Daoy (cell line): ENCODE measurements at regions not wholly inside any gene's neighbourhood (a gene's known extent, or its start where the extent isn't known, plus 50 kb on each side); places are given as distances from the start of the nearest gene placed in this dataset.
"Not testable (repeated sequence)": the region's sequence is repeated elsewhere in the genome, so short reads cannot be mapped to it uniquely, and the experiment has no call there.

Source experiments
- DNase-seq: peaks from one replicate; pipeline ENCODE4 v3.0.0-alpha.2; 2015; ENCODE audit warnings: low read depth

DNA sequence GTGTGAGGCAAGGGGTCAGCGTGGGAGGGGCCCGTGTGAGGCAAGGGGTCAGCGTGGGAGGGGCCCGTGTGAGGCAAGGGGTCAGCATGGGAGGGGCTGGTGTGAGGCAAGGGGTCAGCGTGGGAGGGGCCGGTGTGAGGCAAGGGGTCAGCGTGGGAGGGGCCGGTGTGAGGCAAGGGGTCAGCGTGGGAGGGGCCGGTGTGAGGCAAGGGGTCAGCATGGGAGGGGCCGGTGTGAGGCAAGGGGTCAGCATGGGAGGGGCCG lies 119.2 kb downstream of the SEPTIN14 start:
- DNase-seq = not testable (repeated sequence)

GRCh38 chr7:55742651-55743453 lies 119.7 kb downstream of the SEPTIN14 start:
- DNase-seq = not testable (repeated sequence)

GRCh38 chr7:55741721-55742631 lies 120.6 kb downstream of the SEPTIN14 start:
- DNase-seq = not testable (repeated sequence)

- DNase-seq = not testable (repeated sequence)
These were observed 121.8 kb downstream of the SEPTIN14 start for GRCh38 chr7:55740633-55741250.

DNA sequence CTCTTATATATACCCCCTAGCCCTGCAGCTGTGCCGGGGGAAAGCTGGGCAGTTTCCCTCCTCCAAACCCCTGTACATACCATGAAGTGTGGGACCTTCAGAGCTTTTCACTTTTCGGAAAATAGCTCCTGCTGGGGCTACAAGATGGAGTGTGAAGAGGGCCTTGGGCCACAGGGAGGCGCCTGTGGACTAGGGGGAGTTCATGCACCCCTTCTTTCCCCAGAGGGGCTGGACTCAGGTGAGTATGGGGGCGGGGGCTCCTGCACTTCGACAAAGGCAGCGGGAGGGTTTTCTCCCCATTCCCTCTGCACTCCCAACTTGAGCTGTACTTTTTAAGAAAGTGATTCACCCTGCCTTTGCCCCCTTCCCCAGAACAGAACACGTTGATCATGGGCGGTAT lies 122.5 kb downstream of the SEPTIN14 start:
- DNase-seq = not testable (repeated sequence)

- DNase-seq = not testable (repeated sequence)
These were observed 125.8 kb downstream of the SEPTIN14 start for GRCh38 chr7:55736641-55737221.

DNA sequence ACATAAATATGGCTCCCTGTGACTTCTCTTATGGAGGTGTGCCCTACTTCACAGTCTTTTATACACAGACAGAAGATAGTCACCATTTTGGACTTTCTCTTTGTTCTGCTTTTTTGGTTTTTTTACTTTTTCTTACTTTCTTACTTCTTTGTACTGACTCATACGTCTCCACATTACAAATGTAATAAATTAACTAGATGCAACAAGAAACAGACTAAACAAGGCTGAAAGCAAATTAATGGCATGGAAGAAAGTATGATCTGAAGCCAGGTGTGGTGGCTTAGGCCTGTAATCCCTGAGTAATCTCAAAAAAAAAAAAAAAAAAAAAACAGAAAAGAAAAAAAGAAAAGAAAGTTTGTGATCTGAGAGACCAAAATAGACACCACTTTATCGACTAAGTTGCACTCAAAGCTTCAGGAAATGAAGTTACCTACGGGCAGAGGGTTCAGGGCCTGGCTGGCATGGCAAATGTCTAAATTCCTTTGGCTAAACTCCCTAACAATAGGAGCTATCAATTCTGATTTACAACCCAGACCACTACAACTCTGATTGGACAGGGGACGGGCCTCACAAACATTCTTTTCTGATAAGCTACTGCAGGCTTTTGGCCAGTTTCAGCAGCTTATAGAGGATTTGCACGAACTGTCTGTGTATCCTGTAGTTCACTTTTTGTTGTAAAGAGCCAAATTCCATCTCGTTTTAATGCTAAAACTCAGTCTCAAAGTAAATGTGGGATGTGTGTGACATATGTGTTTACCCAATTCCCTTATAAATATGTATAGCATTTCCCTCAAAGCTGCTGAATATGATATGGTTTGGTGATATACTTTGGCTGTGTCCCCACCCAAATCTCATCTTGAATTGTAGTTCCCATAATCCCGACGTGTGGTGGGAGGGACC lies 129.1 kb downstream of the SEPTIN14 start:
- DNase-seq = no peak

DNA sequence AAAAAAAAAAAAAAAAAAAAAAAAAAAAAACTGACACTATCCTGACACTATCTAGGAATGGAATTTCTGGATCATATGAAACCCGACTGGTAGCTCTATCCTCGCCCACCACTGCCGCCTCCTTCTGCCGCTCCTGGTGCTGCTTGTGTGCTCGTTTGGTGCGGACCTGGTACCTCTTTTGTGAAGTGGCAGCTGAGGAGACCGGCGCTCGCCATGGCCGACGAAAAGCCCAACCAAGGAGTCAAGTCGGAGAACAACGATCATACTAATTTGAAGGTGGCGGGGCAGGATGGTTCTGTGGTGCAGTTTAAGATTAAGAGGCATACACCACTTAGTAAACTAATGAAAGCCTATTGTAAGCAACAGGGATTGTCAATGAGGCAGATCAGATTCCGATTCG lies 130.6 kb downstream of the SEPTIN14 start:
- no peak for DNase-seq

DNA sequence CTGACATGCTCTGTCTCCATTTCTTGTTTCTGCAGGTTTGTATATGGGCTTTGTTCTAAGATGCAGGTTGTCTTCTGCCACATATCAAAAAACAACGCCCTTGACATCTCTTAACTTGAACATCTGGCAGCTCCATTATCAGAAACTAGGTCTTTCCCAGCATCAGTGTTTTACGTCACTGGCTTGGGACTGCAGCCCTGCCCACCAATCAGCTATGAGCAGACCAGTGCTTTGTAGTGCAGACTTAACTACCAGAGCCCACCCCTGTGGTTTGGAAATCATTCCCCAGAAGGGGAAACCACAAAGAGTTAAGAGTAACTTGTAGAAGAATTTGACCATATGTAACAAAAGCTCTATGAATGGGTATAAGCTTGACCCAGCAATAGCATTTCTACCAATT lies 132.4 kb downstream of the SEPTIN14 start:
- no peak for DNase-seq

DNA sequence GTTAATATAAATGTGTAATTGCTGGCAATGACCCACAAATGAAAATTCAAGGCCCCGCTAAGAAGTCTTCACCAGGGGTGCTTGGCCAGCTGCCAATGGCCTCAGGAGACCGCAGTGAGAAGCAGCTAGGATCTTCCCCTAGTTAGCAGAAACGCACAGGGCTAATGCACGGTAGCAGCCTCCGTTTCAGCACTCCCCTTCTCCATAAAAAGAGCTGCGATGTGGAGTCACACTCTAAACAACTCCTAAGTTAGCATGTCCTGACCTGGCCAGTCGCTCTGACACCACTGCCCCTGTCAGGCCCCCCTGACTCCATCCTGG lies 139.0 kb downstream of the SEPTIN14 start:
- no peak for DNase-seq

- not testable (repeated sequence) for DNase-seq
These were observed 139.5 kb downstream of the SEPTIN14 start for GRCh38 chr7:55722874-55723620.

- DNase-seq = not testable (repeated sequence)
These were observed 141.5 kb downstream of the SEPTIN14 start for GRCh38 chr7:55721004-55721403.

GRCh38 chr7:55715247-55715867 lies 143.1 kb upstream of the VOPP1 start:
- DNase-seq = not testable (repeated sequence)

GRCh38 chr7:55714370-55714769 lies 142.1 kb upstream of the VOPP1 start:
- DNase-seq = not testable (repeated sequence)

DNA sequence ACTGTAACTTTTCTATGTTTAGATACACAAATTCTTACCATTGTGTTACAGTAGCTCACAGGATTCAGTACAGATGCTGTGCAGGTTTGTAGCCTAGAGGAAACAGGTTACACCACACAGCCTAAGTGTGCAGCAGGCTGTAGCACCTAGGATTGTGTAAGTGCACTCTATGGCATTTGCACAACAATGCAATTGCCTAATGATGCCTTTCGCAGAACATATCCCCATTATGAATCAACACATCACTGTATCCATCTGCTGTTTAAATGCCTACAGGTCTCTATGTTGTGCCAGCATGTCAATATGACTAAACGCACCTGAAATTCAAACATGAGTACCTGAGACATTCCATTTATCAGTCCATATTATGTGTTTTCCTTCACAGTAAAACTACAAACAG lies 138.0 kb upstream of the VOPP1 start:
- DNase-seq = not testable (repeated sequence)

- DNase-seq = peak; percentile 33
These were observed 135.7 kb upstream of the VOPP1 start for GRCh38 chr7:55708028-55708427.

GRCh38 chr7:55707410-55707809 lies 135.1 kb upstream of the VOPP1 start:
- not testable (repeated sequence) for DNase-seq

- not testable (repeated sequence) for DNase-seq
These were observed 134.3 kb upstream of the VOPP1 start for GRCh38 chr7:55706451-55707195.
